GM19397 (cell line): ENCODE measurements at regions not wholly inside any gene's neighbourhood (a gene's known extent, or its start where the extent isn't known, plus 50 kb on each side); places are given as distances from the start of the nearest gene placed in this dataset.

ENCODE experiments used
- ATAC-seq: cut with Tn5 transposase; IDR thresholded peaks from one replicate; pipeline ENCODE4 v1.9.1; 2021; ENCODE audit warnings: mild to moderate bottlenecking, moderate library complexity; ENCODE audit not compliant: unreplicated experiment

- no peak for ATAC-seq
These were observed 51.8 kb upstream of the ANK3 start for GRCh38 chr10:60441515-60441914.

GRCh38 chr10:60439641-60440040 lies 50.0 kb upstream of the ANK3 start:
- no peak for ATAC-seq
